Non-pigmented ciliary epithelial cell (primary cell): ENCODE measurements at regions not wholly inside any gene's neighbourhood (a gene's known extent, or its start where the extent isn't known, plus 50 kb on each side); places are given as distances from the start of the nearest gene placed in this dataset.

ENCODE experiments used
- DNase-seq: peaks from one replicate; pipeline ENCODE4 v3.0.0-alpha.2; 2010; ENCODE audit warnings: low read depth

GRCh38 chr5:60185231-60186099, 291.9 kb upstream of the PDE4D start:
- no peak for DNase-seq

- peak; percentile 26 for DNase-seq
These were observed 291.1 kb upstream of the PDE4D start for GRCh38 chr5:60184606-60185005.

- DNase-seq = no peak
These were observed 290.4 kb upstream of the PDE4D start for GRCh38 chr5:60183881-60184280.

- DNase-seq = peak; percentile 56
These were observed 284.6 kb upstream of the PDE4D start for GRCh38 chr5:60178101-60178500.

GRCh38 chr5:60177596-60177995, 284.1 kb upstream of the PDE4D start:
- peak; percentile 57 for DNase-seq

- DNase-seq = no peak
These were observed 280.1 kb upstream of the PDE4D start for GRCh38 chr5:60173667-60174066.

GRCh38 chr5:60163762-60164161, 270.2 kb upstream of the PDE4D start:
- peak; percentile 60 for DNase-seq

- DNase-seq = no peak
These were observed 268.9 kb upstream of the PDE4D start for GRCh38 chr5:60162441-60162840.

GRCh38 chr5:60161340-60161934, 267.9 kb upstream of the PDE4D start:
- DNase-seq = no peak

GRCh38 chr5:60149081-60149480, 255.6 kb upstream of the PDE4D start:
- no peak for DNase-seq

GRCh38 chr5:60148366-60148765, 254.8 kb upstream of the PDE4D start:
- DNase-seq = peak; percentile 31

GRCh38 chr5:60147791-60148190, 254.3 kb upstream of the PDE4D start:
- DNase-seq = no peak

GRCh38 chr5:60143942-60144549, 250.5 kb upstream of the PDE4D start:
- DNase-seq = no peak

- DNase-seq = no peak
These were observed 247.6 kb upstream of the PDE4D start for GRCh38 chr5:60141119-60141518.

GRCh38 chr5:60136841-60137240, 243.3 kb upstream of the PDE4D start:
- DNase-seq = no peak

- no peak for DNase-seq
These were observed 238.0 kb upstream of the PDE4D start for GRCh38 chr5:60131504-60131903.

GRCh38 chr5:60125636-60126035, 232.1 kb upstream of the PDE4D start:
- no peak for DNase-seq

GRCh38 chr5:60102961-60103693, 209.6 kb upstream of the PDE4D start:
- peak; percentile 41 for DNase-seq

GRCh38 chr5:60101573-60101972, 208.0 kb upstream of the PDE4D start:
- DNase-seq = no peak

GRCh38 chr5:60092671-60093422, 199.3 kb upstream of the PDE4D start:
- DNase-seq = peak; percentile 65

- DNase-seq = no peak
These were observed 193.1 kb upstream of the PDE4D start for GRCh38 chr5:60086583-60086982.

- no peak for DNase-seq
These were observed 190.7 kb upstream of the PDE4D start for GRCh38 chr5:60084226-60084625.
